Stomach (tissue), 4 donors: ENCODE measurements at regions not wholly inside any gene's neighbourhood (a gene's known extent, or its start where the extent isn't known, plus 50 kb on each side); places are given as distances from the start of the nearest gene placed in this dataset.

Experiments used
- CTCF ChIP-seq, 7 experiments: fragments of 450-650 bp in 4 of 7; fragments of 200-600 bp in 3 of 7; sonication (generic) in 3 of 7; IDR thresholded peaks; one replicate each; pipeline ENCODE4 v1.5.1; 2016 to 2019; ENCODE audit warnings: antibody characterized with exemption in 7 of 7, control low read depth in 2 of 7, mild to moderate bottlenecking in 1 of 7
- EP300 ChIP-seq: sonication (generic); formaldehyde crosslinking; IDR thresholded peaks from one replicate; pipeline ENCODE4 v1.6.1; 2017; ENCODE audit warnings: antibody characterized with exemption
- POLR2A ChIP-seq, 4 donors: fragments of 450-650 bp; IDR thresholded peaks; one replicate each; pipeline ENCODE4 v1.6.1; 2016; ENCODE audit warnings: antibody characterized with exemption in 4 of 4, control low read depth in 2 of 4, mild to moderate bottlenecking in 1 of 4, moderate library complexity in 1 of 4
- POLR2AphosphoS5 ChIP-seq, 3 donors: sonication (generic); formaldehyde crosslinking; IDR thresholded peaks; one replicate each; pipeline ENCODE4 v1.6.1; 2016; ENCODE audit warnings: antibody characterized with exemption in 3 of 3

GRCh38 chr14:97329701-97330100 lies 532.5 kb downstream of the VRK1 start:
- TF ChIP-seq EP300 = no peak
- no peak for TF ChIP-seq CTCF (IDR thresholded peaks at IDR 0.05)
- no peak for TF ChIP-seq POLR2A (IDR thresholded peaks at IDR 0.05)
- no peak for TF ChIP-seq POLR2AphosphoS5 (IDR thresholded peaks at IDR 0.05)
